Ovary (tissue), 7 donors: ENCODE measurements at regions not wholly inside any gene's neighbourhood (a gene's known extent, or its start where the extent isn't known, plus 50 kb on each side); places are given as distances from the start of the nearest gene placed in this dataset.

Source experiments
- DNase-seq, 5 donors: peaks; one replicate each; pipeline ENCODE4 v3.0.0-alpha.2; 2019 to 2020
- H3K27ac ChIP-seq, 2 donors: fragments of 200-600 bp; one replicate each; pipeline versions ENCODE4 v1.5.1 to v1.8.0; 2019 to 2022
- H3K27me3 ChIP-seq: fragments of 200-600 bp; one replicate; pipeline ENCODE4 v1.8.0; 2022
- H3K36me3 ChIP-seq: fragments of 200-600 bp; sonication (generic); one replicate; pipeline ENCODE4 v1.5.1; 2019
- H3K4me1 ChIP-seq: one replicate; pipeline ENCODE4 v1.8.1; 2013; ENCODE audit warnings: mild to moderate bottlenecking, moderate library complexity; ENCODE audit not compliant: insufficient read depth
- H3K4me3 ChIP-seq: fragments of 200-600 bp; sonication (generic); one replicate; pipeline ENCODE4 v1.5.1; 2017
- H3K9me3 ChIP-seq, 2 donors: fragments of 200-600 bp in 1 of 2; sonication (generic) in 1 of 2; one replicate each; pipeline versions ENCODE4 v1.5.1 to v1.8.1; 2013 to 2019; ENCODE audit warnings: mild to moderate bottlenecking in 1 of 2, moderate library complexity in 1 of 2
- CTCF ChIP-seq, 3 donors: fragments of 450-650 bp in 2 of 3; fragments of 200-600 bp in 1 of 3; IDR thresholded peaks; one replicate each; pipeline versions ENCODE4 v1.5.1 to v1.8.0; 2016 to 2022; ENCODE audit warnings: antibody characterized with exemption in 3 of 3, mild to moderate bottlenecking in 1 of 3
- EP300 ChIP-seq: sonication (generic); formaldehyde crosslinking; IDR thresholded peaks from one replicate; pipeline ENCODE4 v1.6.1; 2017; ENCODE audit warnings: antibody characterized with exemption
- POLR2A ChIP-seq: fragments of 450-650 bp; IDR thresholded peaks from one replicate; pipeline ENCODE4 v1.6.1; 2017; ENCODE audit warnings: antibody characterized with exemption, mild to moderate bottlenecking, moderate library complexity
- WGBS, 3 donors: extraction: QIAGEN DNeasy Blood & Tissue Kit in 1 of 3; methylation state at CpG; one replicate each; pipeline versions ENCODE4 v1.1.5 to v1.1.7; 2013 to 2017; 5-methylcytosine and 5-hydroxymethylcytosine counted together
- intact Hi-C, 4 donors: fragments of 100-400 bp; cut with DNase I; formaldehyde crosslinking; loops; one replicate each; pipeline versions ENCODE4 v1.11.0 to v1.15.1; 2022 to 2023
- donor health status: DM: no; HTN: no; CAD: no; lungs with moderate emphysema.
- donor health status: DM: no; HTN: no; CAD: no.
- donor health status: Bipolar disorder and iron deficiency.
- donor health status: DM: no; HTN: no; CAD: no.
- donor health status: DM: yes; HTN: yes; CAD: no.

DNA sequence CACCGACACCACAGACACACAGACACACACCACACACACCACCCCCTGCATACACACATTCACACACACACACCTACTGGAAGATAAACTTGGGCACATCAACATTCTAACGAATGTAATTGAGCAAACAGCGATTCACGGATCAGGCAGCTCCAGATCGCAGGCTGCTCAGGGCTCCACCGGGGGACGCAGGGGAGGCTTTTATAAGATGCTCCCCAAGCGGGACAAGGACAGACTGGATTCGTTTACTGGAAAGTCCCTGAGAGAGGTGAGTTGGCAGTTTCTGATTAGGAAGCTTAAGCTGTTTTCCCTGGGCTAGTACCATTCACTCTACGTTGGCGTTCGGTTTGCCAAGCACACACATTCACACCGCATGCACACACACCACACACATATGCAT, 281.3 kb downstream of the IRF8 start:
- Histone ChIP-seq H3K9me3 (no peaks in the 10 kb centered on the region), H3K27ac (no peak overlapping the region), H3K27me3 (no peaks in the 10 kb centered on the region), H3K4me3 (no peak overlapping the region), H3K4me1 (no peaks in the 10 kb centered on the region), H3K36me3 (no peaks in the 10 kb centered on the region)
- no peak for DNase-seq
- WGBS, 3 donors: 72 to 77% (median 75%) methylated on average over 13 of the region's 13 CpGs
- TF ChIP-seq CTCF (IDR thresholded peaks at IDR 0.05) (no peak), POLR2A (no peak), EP300 (no peak)
- intact Hi-C loops: no loop called here

GRCh38 chr16:86180780-86181179, 281.8 kb downstream of the IRF8 start:
- WGBS, 3 donors: 91 to 92% (median 91%) methylated on average over 4 of the region's 4 CpGs
- TF ChIP-seq EP300: no peak
- TF ChIP-seq POLR2A: no peak
- no peak for TF ChIP-seq CTCF (IDR thresholded peaks at IDR 0.05)
- no peaks in the 10 kb centered on the region for H3K4me1 ChIP-seq
- no peak overlapping the region for H3K27ac ChIP-seq
- H3K27me3 ChIP-seq: no peaks in the 10 kb centered on the region
- H3K4me3 ChIP-seq: no peak overlapping the region
- DNase-seq: no peak
- H3K9me3 ChIP-seq: no peaks in the 10 kb centered on the region
- intact Hi-C loops: no loop called here
- H3K36me3 ChIP-seq: no peaks in the 10 kb centered on the region

- no peaks in the 10 kb centered on the region for H3K27me3 ChIP-seq
- DNase-seq: no peak
- no peak overlapping the region for H3K4me3 ChIP-seq
- no peaks in the 10 kb centered on the region for H3K9me3 ChIP-seq
- H3K4me1 ChIP-seq: no peaks in the 10 kb centered on the region
- H3K36me3 ChIP-seq: no peaks in the 10 kb centered on the region
- no peak for TF ChIP-seq CTCF (IDR thresholded peaks at IDR 0.05)
- no peak for TF ChIP-seq POLR2A
- TF ChIP-seq EP300: no peak
- no peak overlapping the region for H3K27ac ChIP-seq
- intact Hi-C loops: no loop called here
- 82 to 89% (median 83%) methylated on average over 13 to 15 of the region's 15 CpGs for WGBS, 3 donors
Measured at GRCh38 chr16:86181526-86181925, 282.6 kb downstream of the IRF8 start.

- no peak overlapping the region for H3K4me3 ChIP-seq
- H3K9me3 ChIP-seq: no peaks in the 10 kb centered on the region
- H3K4me1 ChIP-seq: no peaks in the 10 kb centered on the region
- 80 to 83% (median 82%) methylated on average over 6 of the region's 6 CpGs for WGBS, 3 donors
- H3K27ac ChIP-seq: no peak overlapping the region
- DNase-seq: no peak
- H3K36me3 ChIP-seq: no peaks in the 10 kb centered on the region
- no peak for TF ChIP-seq CTCF (IDR thresholded peaks at IDR 0.05)
- no peak for TF ChIP-seq POLR2A
- TF ChIP-seq EP300: no peak
- no peaks in the 10 kb centered on the region for H3K27me3 ChIP-seq
- intact Hi-C loops: no loop called here
Measured at GRCh38 chr16:86184185-86184584, 285.2 kb downstream of the IRF8 start.

DNA sequence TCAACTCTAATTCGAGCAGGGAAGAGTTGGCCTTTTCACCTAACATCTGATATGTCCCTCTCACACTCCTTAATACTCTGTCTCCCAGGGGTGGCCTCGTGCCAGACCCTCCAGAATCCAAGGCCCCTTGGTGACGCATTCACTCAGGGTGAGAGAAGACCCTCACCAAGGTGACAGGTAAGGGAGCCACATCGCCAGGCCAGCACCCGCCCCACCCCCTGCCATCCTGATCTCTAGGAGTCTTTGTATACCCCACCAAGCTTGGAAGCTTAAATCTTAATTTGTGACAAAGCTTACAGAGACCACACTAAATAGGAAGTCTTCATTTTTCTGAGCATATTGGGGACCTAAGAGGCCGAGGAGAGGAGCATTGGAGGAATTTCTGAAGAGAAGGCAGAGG, 286.1 kb downstream of the IRF8 start:
- WGBS, 3 donors: 53 to 70% (median 56%) methylated on average over 6 of the region's 6 CpGs
- Histone ChIP-seq H3K4me3 (no peak overlapping the region), H3K4me1 (no peaks in the 10 kb centered on the region), H3K9me3 (no peaks in the 10 kb centered on the region), H3K27me3 (no peaks in the 10 kb centered on the region), H3K36me3 (no peaks in the 10 kb centered on the region), H3K27ac (no peak overlapping the region)
- intact Hi-C loops: no loop called here
- no peak for TF ChIP-seq CTCF (IDR thresholded peaks at IDR 0.05)
- TF ChIP-seq EP300: no peak
- no peak for TF ChIP-seq POLR2A
- DNase-seq: no peak
